ENCODE measurements at regions not wholly inside any gene's neighbourhood (a gene's known extent, or its start where the extent isn't known, plus 50 kb on each side); places are given as distances from the start of the nearest gene placed in this dataset.

DNA sequence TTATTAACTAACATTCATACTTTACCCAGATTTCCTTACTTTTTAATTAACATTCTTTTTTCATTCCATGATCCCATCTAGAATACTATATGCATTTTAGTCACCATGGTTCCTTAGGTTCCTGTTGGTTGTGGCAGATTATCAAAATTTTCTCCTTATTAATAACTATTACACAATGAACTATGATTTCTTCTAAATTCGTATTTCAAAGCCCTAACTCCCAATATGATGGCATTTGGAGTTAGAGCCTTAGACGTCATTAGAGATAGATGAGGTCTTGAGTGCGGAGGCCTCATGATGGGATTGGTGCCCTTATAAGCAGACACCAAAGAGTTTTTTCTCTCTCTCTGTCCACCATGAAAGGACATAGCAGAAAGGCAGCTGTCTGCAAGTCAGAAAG is 485.4 kb downstream of the TLR4 start:
- no peak for DNase-seq (ENCODE audit: low spot score)

DNA sequence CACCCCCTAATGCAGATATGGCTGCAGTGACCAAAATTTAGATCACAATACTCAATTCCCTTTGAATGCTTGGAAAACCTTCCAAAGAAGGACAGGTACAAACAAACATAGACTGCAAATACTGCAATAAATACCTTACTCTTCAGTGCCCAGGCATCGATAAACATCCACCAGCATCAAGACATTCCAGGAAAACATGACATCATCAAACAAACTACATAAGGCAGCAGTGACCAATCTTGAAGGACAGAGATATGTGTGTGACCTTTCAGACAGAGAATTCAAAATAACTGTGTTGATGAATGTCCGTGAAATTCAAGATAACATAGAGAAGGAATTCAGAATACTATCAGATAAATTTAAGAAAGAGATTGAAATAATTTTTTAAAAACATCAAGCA is 488.6 kb downstream of the TLR4 start:
- DNase-seq (ENCODE audit: low spot score) = no peak

DNA sequence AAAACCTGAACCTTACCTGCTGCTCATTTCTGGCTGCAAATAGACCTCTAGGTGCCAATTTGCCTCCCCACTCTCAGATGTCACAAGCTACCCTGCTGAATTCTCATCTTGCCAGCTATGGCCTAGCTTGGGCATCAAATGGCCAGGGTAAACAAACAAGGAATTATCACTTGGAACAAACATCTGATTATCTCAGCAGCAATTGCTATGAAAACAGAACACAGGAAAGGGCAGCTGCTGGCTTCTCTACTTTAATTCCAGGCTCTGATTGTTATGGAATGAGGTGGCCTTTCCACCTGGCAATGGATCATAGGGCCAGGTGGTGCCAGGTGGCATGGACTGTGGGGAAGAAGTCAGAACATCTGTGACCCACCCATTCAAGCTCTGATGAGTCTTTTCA is 505.1 kb downstream of the TLR4 start:
- no peak for DNase-seq (ENCODE audit: low spot score)

DNA sequence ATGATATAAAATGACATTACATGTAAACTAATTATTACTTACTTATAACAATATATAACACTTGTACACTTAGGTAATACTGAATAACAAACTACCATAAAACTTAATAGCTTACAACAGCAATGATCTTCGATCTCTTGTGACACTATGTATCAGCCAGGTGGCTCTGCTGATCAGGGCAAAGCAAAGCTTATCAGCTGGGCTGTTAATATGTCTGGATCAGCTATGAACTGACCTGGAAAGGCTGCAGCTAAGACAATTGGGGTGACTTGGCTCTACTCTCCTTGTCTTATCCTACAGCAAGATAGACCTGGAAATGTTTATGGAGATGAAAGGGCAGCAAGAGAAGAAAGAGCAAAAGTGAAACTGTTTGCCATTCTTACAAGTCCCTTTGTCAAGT is 511.3 kb downstream of the TLR4 start:
- DNase-seq (ENCODE audit: low spot score) = no peak

DNA sequence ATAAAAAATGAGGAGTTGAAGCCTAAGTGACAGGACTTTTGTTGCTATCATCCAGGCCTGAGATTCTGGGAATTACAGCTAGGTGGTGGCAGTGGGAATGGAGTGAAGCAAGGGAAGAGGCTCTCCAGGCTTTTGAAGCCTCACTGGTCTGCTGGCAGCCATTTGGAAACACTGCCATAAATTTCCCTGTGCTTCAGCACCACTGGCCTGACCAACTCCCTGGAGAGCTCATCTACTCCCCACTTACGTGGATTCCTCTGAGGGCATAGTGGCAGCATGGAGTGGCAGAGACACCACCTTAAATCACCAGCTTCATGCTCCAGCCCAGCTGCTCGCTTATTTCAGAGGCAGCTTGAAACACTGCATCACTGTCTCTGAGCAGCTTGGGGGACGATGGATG is 518.2 kb downstream of the TLR4 start:
- DNase-seq (ENCODE audit: low spot score) = peak; percentile 38

DNA sequence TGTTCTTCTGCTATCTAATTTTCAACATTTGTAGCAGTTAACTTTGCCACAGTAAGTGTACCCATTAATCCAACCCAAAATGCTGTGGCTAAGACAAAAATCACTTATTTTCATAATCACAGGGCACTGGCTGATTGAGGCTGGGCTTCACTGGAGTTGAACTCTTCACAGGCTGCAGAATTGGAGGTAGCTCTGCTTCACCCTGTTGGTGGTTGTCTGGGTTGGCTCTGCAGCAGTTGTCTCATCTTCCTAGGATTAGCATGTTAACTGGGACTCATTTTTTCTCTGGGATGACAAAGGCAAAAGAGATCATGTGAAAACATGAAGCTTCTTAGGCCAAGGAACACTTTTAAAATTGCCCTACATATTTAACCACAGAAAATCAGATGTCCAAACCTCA is 518.9 kb downstream of the TLR4 start:
- DNase-seq (ENCODE audit: low spot score) = no peak

DNA sequence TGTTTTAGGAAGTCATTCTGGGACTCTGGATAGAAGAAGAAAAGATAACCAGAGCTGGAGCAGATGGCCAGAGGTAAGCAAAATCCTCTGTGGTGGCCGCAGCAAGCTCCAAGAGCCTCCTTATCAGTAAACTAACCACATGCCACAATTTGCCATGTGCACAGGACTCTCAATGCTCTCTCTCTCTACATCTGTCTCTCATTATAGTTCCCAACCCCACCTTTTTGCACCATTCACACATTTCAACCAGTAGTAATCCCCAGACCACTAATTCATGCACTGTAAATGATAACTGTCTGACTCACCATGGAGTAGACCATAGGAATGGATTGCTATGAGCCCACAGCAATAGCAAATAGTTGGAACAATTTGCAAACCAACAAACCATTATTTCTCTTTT is 526.1 kb downstream of the TLR4 start:
- no peak for DNase-seq (ENCODE audit: low spot score)

DNA sequence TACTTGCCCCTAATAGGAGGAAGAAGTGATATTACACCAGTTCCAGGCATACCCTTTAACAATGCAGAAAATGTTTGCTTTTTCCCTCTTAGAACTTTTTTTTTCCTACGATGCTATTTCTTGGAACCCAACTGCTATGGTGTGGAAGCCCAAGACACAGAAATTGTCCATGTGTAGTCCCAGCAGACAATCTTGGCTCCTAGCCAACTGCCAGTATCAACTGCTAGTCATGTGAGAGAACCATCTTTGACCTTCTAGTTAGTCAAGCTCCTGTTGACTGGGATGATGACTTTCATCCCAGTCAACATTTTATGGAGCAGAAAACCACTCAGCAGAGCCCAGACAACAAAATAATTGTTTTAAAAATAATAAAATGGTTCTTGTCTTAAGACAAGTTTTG is 532.4 kb downstream of the TLR4 start:
- DNase-seq (ENCODE audit: low spot score) = no peak

DNA sequence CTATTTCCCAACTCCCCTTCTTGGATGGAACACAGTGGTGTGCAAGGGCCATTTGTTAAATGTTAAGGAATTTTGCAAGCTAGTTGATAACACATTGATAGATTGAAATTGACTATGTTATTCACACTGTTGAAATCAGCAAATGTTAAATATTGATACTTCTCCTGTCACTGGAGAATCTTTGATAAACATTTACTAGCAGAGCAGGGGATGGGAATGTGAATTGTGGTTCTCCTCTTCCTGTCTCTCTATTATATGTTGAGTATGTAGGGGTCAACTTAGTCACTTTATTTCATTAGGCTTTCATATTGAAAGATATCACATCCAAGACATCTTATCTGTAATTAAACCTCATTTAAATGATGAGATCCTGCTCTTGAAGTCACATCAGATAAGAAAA is 533.9 kb downstream of the TLR4 start:
- no peak for DNase-seq (ENCODE audit: low spot score)

DNA sequence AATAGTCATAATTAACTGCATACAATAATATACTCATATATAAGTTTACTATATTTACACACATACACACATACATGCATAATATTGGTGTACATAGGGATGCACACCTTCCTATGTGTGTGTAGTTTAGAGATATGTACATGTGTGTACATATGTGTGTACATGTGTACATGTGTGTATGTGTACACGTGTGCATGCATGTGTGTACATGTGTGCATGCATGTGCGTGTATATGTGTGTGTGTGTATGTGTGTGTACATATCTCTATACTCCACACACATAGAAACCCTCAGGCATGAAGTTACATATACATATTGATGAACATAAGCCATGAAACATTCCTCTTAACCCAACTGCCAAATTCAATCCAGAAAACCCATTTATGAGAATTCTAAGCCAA is 547.8 kb downstream of the TLR4 start:
- DNase-seq (ENCODE audit: low spot score) = no peak

DNA sequence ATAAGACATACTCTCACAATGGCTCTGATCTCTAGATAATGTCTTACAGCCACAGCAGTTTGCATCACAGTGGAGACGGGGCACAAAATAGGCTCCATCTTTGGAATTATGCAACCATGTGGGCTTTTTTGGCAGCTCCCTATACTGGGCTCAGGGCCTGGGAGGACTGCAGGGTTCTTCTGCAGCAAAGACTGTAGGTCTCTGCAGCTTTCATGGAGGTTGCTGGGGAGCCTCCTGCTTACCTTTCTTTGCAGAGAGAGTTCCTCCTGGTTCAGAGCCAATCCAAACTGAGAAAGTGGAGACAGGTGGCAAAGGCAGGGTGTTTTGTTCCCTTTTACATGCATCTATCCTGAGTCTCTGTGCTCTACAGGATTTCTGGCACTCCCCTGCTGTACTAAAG is 558.0 kb downstream of the TLR4 start:
- DNase-seq (ENCODE audit: low spot score) = no peak

DNA sequence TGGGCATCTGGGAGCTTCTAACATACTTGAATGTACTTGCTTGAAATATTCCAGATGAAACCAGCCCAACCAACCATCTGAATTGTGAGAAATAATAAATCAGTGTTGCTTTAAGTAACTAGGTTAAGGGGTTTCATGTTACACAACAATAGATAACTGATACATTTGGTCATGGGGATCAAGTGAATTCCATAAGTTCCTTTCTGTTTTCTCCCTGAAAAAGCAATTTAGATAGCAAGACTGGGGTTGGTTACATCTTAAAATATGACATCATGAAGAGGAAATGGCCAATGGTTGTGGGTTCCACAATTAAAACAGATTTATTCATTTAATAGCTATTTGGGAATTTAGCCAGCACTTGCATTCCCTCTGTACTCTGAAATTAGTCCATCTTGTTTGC is 559.7 kb downstream of the TLR4 start:
- DNase-seq (ENCODE audit: low spot score) = no peak

DNA sequence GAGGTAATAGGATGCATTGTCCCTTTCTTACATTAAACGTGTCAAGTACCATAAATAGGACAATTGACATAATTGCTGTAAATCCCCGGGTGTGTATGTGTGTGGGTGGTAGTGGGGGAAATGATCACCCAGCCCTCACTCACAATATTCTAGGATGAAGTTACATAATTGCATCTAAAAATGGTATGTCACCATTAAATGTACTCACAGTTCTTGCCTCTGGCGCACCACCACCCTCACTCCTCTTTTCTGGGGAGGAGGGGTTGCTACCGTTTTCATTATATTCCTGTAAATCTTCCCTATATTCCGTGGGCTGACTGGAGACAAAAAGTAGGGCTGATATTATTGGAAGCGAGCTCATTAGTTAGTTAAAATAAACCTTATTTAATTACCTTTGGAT is 563.8 kb downstream of the TLR4 start:
- no peak for DNase-seq (ENCODE audit: low spot score)

DNA sequence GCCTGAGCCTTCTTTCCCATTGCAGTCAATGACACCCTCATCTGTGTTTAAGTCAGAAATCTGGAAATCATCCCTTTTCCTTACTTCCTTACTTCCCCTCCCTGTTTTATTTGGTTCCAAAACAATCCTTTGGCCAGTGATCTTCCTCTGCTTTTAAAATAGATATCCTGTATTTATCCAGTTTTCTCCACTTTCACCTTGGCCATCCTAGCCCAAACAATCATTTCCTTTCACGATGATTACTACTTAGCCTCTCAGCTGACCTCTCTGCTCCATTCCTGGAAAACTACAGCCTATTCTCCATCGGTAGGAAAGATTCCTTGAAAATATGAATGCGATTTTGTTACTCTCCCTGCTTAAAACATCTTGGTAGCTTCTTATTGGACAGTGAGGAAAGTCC is 565.4 kb downstream of the TLR4 start:
- DNase-seq (ENCODE audit: low spot score) = no peak

DNA sequence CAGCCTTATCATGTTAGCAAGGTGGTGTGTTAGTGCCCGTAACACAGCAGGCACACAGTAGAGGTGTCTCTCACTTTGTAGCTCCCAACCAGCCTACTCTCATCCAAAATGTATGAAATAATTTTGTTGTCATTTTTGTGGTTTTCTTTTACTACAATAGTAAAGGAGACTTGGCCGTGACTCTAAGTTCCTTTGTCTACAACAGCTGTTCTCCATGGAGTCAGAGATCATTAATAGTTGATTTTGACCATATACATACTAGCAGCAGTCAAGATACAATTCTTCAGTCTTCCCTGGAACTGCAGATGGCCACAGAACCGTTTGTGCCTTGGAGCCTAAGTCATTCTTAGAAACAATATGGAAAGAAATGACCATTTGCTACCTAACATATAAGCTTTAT is 567.1 kb downstream of the TLR4 start:
- DNase-seq (ENCODE audit: low spot score) = no peak

DNA sequence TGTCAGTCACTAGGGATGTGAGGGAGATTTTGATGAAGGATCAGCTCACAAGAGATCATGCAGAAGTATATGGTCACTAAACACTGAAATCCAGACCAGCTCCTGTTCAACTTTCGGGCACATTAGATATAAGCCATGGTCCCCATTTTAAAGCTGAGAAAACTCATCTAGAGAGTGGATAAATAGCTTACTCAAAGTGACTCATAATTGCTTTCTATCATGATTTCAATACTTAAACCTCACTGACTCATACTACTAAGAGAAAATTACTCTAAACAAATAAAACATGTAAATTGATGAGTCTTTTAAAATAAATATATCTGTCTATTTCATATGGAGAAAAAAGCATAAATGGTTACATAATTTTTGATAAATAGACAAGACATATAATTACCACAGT is 567.7 kb downstream of the TLR4 start:
- DNase-seq (ENCODE audit: low spot score) = no peak

DNA sequence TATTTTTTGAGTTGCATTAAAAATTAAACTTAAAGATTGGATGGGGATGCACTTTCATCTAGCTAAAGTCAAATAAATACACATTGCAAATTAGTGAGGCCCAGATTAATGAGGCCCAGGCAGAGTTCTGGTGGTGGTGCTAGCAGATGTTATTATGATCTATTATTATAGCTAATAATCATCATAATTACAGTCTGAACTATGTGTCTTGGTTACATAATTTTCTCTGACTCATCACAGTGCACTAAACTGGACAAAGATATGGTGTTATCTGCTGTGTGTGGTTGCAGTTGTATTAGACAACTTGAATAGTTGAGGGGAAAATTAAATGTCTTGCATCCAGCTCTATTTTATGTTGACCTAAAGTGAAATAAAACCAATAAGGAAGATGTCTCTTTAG is 568.8 kb downstream of the TLR4 start:
- DNase-seq (ENCODE audit: low spot score) = no peak

DNA sequence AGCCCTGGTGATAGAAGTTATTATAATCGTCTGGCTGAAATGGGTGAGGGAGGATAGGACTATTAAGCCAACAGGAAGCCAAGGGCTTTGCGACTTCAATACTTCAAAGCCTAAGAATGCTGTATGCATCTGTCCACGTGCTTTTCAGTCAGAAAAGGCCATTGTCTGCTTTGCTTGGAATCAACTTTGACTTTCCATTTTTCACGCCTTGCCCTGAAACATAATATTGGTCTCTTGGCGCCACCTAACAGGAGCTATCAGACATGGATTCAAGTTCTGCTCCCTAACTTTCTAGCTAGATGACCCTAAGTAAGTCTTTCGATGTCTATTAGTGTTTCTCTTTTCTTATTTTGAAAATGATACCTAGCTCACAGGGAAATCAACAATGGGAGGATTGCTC is 572.6 kb downstream of the TLR4 start:
- no peak for DNase-seq (ENCODE audit: low spot score)

DNA sequence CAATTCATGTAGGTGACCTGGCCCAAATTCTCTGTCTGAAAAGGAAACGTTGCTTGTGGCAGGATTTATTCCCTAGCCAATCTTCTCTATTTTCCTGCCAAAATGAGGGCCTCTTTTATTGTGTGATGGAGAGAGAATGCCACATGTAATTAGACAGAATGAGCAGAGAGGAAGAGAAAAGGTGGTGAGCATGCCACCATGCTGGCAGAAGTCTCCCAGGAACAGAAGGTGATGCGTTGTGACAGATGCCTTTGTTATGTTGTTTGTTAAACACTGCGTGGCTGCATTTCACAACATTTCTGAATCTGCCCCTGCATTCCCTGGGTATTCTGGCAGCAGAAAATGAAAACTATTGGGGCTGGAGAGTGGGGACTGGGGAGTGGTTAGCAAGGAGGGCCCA is 577.6 kb downstream of the TLR4 start:
- DNase-seq (ENCODE audit: low spot score) = no peak

DNA sequence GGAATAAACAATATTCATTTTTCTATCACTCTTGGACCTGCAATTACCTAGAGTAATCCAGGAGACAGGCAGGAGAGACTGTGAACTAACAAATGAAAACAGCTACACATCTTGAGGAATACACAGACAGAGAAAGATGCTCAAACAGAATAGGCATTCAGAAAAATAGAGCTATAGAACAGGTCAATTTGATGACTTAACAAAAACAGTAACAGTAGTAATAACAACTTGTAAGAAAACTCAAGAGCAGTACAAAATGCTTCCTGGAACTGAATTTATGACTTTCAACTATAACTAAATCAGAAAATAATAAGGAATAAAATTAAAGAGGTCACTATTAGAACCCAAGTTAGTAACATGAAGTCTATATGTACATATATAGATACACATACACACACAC is 579.3 kb downstream of the TLR4 start:
- no peak for DNase-seq (ENCODE audit: low spot score)

DNA sequence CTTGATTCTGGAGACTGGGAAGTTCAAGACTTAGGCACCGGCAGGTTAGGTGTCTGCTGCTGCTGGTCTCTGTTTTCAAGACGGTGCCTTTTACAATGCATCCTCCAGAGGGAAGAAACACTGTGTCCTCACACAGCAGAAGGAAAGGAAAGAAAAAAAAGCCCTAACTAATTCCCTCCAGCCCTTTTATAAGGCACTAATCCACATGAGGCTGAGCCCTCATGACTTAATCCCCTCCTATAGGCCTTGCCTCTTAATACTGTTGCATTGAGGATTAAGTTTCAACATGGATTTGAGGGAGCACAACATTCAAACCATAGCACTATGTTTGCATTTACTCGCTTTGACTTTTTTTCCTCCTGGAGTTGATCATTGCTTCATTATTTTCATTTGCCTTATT is 585.9 kb downstream of the TLR4 start:
- no peak for DNase-seq (ENCODE audit: low spot score)

DNA sequence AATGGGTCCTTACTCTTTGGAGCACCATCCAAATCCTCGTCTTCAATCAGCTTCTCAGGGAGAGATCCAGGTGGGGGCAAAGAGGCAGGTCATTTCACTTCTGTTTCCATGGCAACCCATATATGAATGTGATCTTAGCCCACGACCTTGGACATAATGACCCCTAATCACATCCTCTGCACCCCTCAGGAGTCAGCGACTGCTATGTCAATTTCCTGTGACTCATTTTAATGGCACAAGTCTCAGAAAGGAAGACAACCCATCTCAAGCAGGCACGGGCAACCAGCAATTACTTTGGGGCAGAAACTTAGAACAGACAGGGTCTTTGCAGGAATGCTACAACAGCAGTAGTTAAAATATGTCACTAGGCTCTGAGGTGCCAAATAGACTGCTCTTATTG is 591.2 kb downstream of the TLR4 start:
- no peak for DNase-seq (ENCODE audit: low spot score)

DNA sequence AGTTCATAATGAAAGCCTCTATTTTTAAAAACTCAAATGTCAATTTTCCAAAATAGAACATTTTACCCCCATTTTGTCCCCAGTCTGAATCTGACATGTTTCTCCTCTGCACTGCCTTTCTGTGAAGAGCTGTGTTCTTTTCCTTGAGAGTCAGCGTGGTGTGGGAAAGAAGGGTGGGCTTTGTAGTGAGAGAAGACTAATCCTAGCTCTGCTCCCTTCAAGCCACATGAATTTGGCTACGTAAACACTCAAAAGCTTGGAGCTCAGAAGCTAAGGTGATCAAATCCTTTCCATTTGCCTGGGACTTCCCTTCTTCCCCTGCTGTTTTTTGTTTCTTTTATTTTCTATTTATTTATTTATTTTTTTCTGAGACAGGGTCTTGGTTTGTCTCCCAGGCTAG is 598.5 kb downstream of the TLR4 start:
- DNase-seq (ENCODE audit: low spot score) = no peak

DNA sequence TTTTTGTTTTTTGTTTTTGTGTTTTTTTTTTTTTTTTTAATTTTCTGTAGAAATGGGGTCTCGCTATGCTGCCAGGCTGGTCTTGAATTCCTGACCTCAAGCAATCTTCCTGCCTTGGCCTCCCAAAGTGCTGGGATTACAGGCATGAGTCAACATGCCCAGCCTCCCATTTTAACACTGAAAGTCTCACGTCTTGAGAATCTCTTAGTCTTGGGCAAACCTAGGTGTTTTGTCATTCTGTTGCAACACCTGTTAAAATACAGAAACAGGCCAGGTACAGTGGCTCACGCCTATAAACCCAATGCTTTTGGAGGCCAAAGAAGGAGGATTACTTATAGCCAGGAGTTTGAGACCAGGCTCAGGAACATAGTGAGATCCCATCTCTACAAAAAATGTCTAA is 599.0 kb downstream of the TLR4 start:
- no peak for DNase-seq (ENCODE audit: low spot score)

DNA sequence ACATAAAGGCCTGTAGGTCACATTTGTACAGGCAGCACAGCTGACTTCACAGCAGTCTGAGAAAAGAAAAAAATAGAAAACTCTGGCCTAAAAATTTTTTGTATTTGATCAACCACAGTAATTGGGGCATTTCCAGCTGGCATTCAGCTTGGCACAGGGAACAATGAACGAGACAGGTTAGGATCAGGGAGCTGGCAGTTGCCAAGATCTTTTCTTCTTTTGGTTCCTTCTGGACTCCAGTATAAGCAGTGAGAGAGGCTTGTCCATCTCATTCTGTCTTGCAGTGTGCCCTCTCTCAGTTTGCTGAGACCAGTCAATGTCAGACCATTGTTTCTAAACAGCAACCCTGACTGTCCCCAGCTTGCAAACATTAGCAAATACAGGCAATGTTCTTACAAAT is 601.1 kb downstream of the TLR4 start:
- no peak for DNase-seq (ENCODE audit: low spot score)

DNA sequence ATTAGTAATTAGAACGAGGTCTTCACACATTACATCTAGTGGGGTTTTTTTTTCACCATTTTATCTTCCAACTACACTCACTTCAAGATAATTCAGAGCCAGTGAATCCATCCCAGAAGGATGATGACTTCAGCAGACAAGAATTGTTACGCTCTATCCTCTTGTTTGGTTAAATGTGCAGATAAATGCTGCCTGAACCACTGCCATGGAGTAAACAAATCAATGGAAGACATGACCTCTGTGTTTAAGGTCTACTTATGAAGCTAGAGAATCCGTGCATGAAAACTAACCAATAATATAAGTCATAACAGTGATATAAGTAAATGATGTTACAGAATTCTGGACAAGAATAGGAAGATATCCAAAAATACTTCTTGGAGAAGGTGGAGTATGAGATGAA is 602.6 kb downstream of the TLR4 start:
- DNase-seq (ENCODE audit: low spot score) = no peak

Measured in iPS-NIHi11 (cell line).